HCT116 (cell line): ENCODE measurements at regions not wholly inside any gene's neighbourhood (a gene's known extent, or its start where the extent isn't known, plus 50 kb on each side); places are given as distances from the start of the nearest gene placed in this dataset.

Experiments
- ATAC-seq: fragments of 200-7000 bp; cut with Tn5 transposase; 2 replicates; pipeline ENCODE4 v1.9.1; 2020; ENCODE audit warnings: mild to moderate bottlenecking, moderate library complexity
- BruUV-seq: library from RNA; stranded (reverse); fragments of 400-500 nt; replicated peaks from 2 replicates; lab custom pipeline; 2021; lab: Mats Ljungman, UMichigan
- CTCF ChIA-PET: fragments of 300-600 bp; sonication (Branson Sonifier 250); formaldehyde crosslinking; loops from one replicate; lab custom pipeline; 2021; ENCODE audit warnings: antibody characterized with exemption; lab: Charles Lee
- POLR2A ChIA-PET: fragments of 300-600, 350-600 bp; sonication (Branson Sonifier 250); formaldehyde crosslinking; loops from one replicate; lab custom pipeline; 2021; ENCODE audit warnings: antibody characterized with exemption; lab: Charles Lee
- RAD21 ChIA-PET, 2 experiments: fragments of 300-600 bp; sonication (Branson Sonifier 250); formaldehyde crosslinking; loops; one replicate each; lab custom pipeline; 2023; ENCODE audit warnings: low total read pairs in 2 of 2; ENCODE audit not compliant: uncharacterized antibody in 2 of 2, unreplicated experiment in 2 of 2, low non-redundant PET in 1 of 2; lab: Charles Lee
- DNase-seq: peaks from one replicate; pipeline ENCODE4 v3.0.0-alpha.2; 2010; ENCODE audit warnings: low read depth, low spot score
- H2AFZ ChIP-seq: fragments of 200-600 bp; shearing (Covaris generic), sonication (generic); 2 replicates; pipeline ENCODE4 v1.6.1; 2017; ENCODE audit warnings: low read depth, mixed run types, mixed read lengths, antibody characterized with exemption, low read length; ENCODE audit not compliant: poor library complexity, severe bottlenecking
- H3K27ac ChIP-seq: 2 replicates; pipeline ENCODE4 v1.5.1; 2012; ENCODE audit warnings: low read depth, low read length
- H3K27me3 ChIP-seq: fragments of 200-600 bp; sonication (generic); 2 replicates; pipeline ENCODE4 v1.6.1; 2016; ENCODE audit warnings: mixed run types, low read length, mixed read lengths; ENCODE audit not compliant: insufficient read depth
- H3K36me3 ChIP-seq, 2 experiments: fragments of 200-500 bp in 1 of 2; fragments of 200-600 bp in 1 of 2; sonication (Bioruptor generic) in 1 of 2; sonication (generic) in 1 of 2; 2 replicates each; pipeline versions ENCODE4 v1.5.1 to v1.6.1; 2014 to 2016; ENCODE audit warnings: low read length in 2 of 2, inconsistent platforms in 1 of 2, mixed read lengths in 1 of 2, mixed run types in 1 of 2; ENCODE audit not compliant: insufficient read depth in 2 of 2, control insufficient read depth in 1 of 2
- H3K4me1 ChIP-seq, 2 experiments: fragments of 200-600 bp in 1 of 2; sonication (generic) in 1 of 2; 2 replicates each; pipeline versions ENCODE4 v1.5.1 to v1.6.1; 2012 to 2017; ENCODE audit warnings: low read length in 2 of 2, inconsistent platforms in 1 of 2, mild to moderate bottlenecking in 1 of 2, mixed read lengths in 1 of 2, mixed run types in 1 of 2, moderate library complexity in 1 of 2; ENCODE audit not compliant: insufficient read depth in 2 of 2, control insufficient read depth in 1 of 2
- H3K4me2 ChIP-seq: fragments of 200-600 bp; sonication (generic); 2 replicates; pipeline ENCODE4 v1.6.1; 2017; ENCODE audit warnings: mixed run types, low read length, mixed read lengths
- H3K4me3 ChIP-seq, 2 experiments: fragments of 200-600 bp in 1 of 2; sonication (generic) in 1 of 2; replicated peaks in 1 of 2; 2 replicates each; pipeline ENCODE4 v1.5.1; 2011 to 2016; ENCODE audit warnings: low read length in 2 of 2, control low read depth in 1 of 2, low read depth in 1 of 2, mild to moderate bottlenecking in 1 of 2, mixed read lengths in 1 of 2, mixed run types in 1 of 2
- H3K79me2 ChIP-seq: fragments of 200-600 bp; sonication (generic); 2 replicates; pipeline ENCODE4 v1.6.1; 2017; ENCODE audit warnings: mild to moderate bottlenecking, mixed run types, low read length, moderate library complexity, mixed read lengths; ENCODE audit not compliant: insufficient read depth
- H3K9ac ChIP-seq: fragments of 200-600 bp; sonication (generic); 2 replicates; pipeline ENCODE4 v1.6.1; 2016; ENCODE audit warnings: low read length, mixed read lengths
- H3K9me2 ChIP-seq: fragments of 200-600 bp; sonication (generic), shearing (Covaris generic); 2 replicates; pipeline ENCODE4 v1.6.1; 2017; ENCODE audit warnings: mixed run types, mild to moderate bottlenecking, moderate library complexity; ENCODE audit not compliant: insufficient read depth
- H3K9me3 ChIP-seq, 2 experiments: fragments of 200-500 bp in 1 of 2; fragments of 200-600 bp in 1 of 2; sonication (Bioruptor generic) in 1 of 2; sonication (generic) in 1 of 2; 2 replicates each; pipeline ENCODE4 v1.6.1; 2014 to 2017; ENCODE audit warnings: low read length in 2 of 2, mixed read lengths in 2 of 2, inconsistent platforms in 1 of 2, low read depth in 1 of 2, mild to moderate bottlenecking in 1 of 2, mixed run types in 1 of 2, moderate library complexity in 1 of 2; ENCODE audit not compliant: control insufficient read depth in 1 of 2, insufficient read depth in 1 of 2
- H4K20me1 ChIP-seq: fragments of 200-600 bp; sonication (generic), shearing (Covaris generic); 2 replicates; pipeline ENCODE4 v1.6.1; 2017; ENCODE audit warnings: mixed run types, mild to moderate bottlenecking, moderate library complexity; ENCODE audit not compliant: insufficient read depth
- CEBPB ChIP-seq: IDR thresholded peaks from 2 replicates; pipeline ENCODE4 v1.6.1; 2012; ENCODE audit warnings: low read depth
- EZH2phosphoT487 ChIP-seq: fragments of 200-600 bp; IDR thresholded peaks from 2 replicates; pipeline ENCODE4 v1.6.1; 2018; ENCODE audit warnings: antibody characterized with exemption, borderline replicate concordance
- RAD21 ChIP-seq: IDR thresholded peaks from 2 replicates; pipeline ENCODE4 v1.6.1; 2012; ENCODE audit warnings: low read depth, mild to moderate bottlenecking
- SIN3A ChIP-seq: IDR thresholded peaks from 2 replicates; pipeline ENCODE4 v1.6.1; 2012; ENCODE audit warnings: low read depth
- TCF7L2 ChIP-seq: IDR thresholded peaks from 2 replicates; pipeline ENCODE4 v1.7.0; 2011; ENCODE audit warnings: borderline replicate concordance, inconsistent platforms; ENCODE audit not compliant: insufficient read depth, insufficient read length; ENCODE audit errors: extremely low read depth
- YY1 ChIP-seq: IDR thresholded peaks from 2 replicates; pipeline ENCODE4 v1.6.1; 2011; ENCODE audit warnings: low read length, low read depth, moderate library complexity, mild to moderate bottlenecking; ENCODE audit not compliant: insufficient replicate concordance; ENCODE audit errors: extremely low read depth
- ZBTB33 ChIP-seq: IDR thresholded peaks from 2 replicates; pipeline ENCODE4 v1.6.1; 2011; ENCODE audit warnings: mild to moderate bottlenecking, low read length, moderate library complexity; ENCODE audit not compliant: insufficient replicate concordance; ENCODE audit errors: extremely low read depth
- ZFX ChIP-seq: fragments of 450-650 bp; IDR thresholded peaks from 2 replicates; pipeline ENCODE4 v1.6.1; 2017
- ZNF274 ChIP-seq: fragments of 200-500 bp; sonication (Bioruptor generic); IDR thresholded peaks from 2 replicates; pipeline ENCODE4 v1.6.1; 2014; ENCODE audit warnings: mild to moderate bottlenecking, low read depth, low read length, inconsistent platforms
- intact Hi-C: fragments of 100-400 bp; cut with micrococcal nuclease; formaldehyde crosslinking; loops from 2 replicates; pipeline ENCODE4 v1.10.0; 2022

GRCh38 chr3:1616744-1617143 lies 481.9 kb upstream of the CNTN4 start:
- no peak for ATAC-seq
- no peak overlapping the region for H3K27ac ChIP-seq
- H3K9me2 ChIP-seq = no peaks in the 10 kb centered on the region
- H2AFZ ChIP-seq = no peak overlapping the region
- no peak overlapping the region for H3K4me2 ChIP-seq
- intact Hi-C loops = no loop called here
- POLR2A ChIA-PET = no interaction called here
- no peaks in the 10 kb centered on the region for H3K79me2 ChIP-seq
- no peaks in the 10 kb centered on the region for H3K4me1 ChIP-seq
- no peak for DNase-seq
- CTCF ChIA-PET = no interaction called here
- H3K9ac ChIP-seq = no peak overlapping the region
- H3K36me3 ChIP-seq = no peaks in the 10 kb centered on the region
- BruUV-seq = no TSS peak
- TF ChIP-seq RAD21 (no peak), EZH2phosphoT487 (no peak), CEBPB (no peak), ZFX (no peak), TCF7L2 (no peak), ZNF274 (no peak), SIN3A (no peak)
- RAD21 ChIA-PET = no interaction called here
- peaks cover 17 to 24% of the 10 kb centered on the region in 2 experiments; a peak in 3 of 4 replicates for H3K9me3 ChIP-seq
- H3K27me3 ChIP-seq = no peaks in the 10 kb centered on the region
- no peak overlapping the region for H3K4me3 ChIP-seq
- no peaks in the 10 kb centered on the region for H4K20me1 ChIP-seq

- H3K9me3 ChIP-seq = peaks cover 4 to 16% of the 10 kb centered on the region in 2 experiments
- ATAC-seq (no peak), DNase-seq (no peak)
- no peak overlapping the region for H3K27ac ChIP-seq
- no TSS peak for BruUV-seq
- intact Hi-C loops = no loop called here
- no peaks in the 10 kb centered on the region for H3K27me3 ChIP-seq
- CTCF ChIA-PET = no interaction called here
- H2AFZ ChIP-seq = no peak overlapping the region
- TF ChIP-seq ZBTB33 = no peak
- no peak for TF ChIP-seq RAD21
- no peak for TF ChIP-seq YY1
- no peak overlapping the region for H3K4me2 ChIP-seq
- RAD21 ChIA-PET = no interaction called here
- no peaks in the 10 kb centered on the region for H3K4me1 ChIP-seq
- POLR2A ChIA-PET = no interaction called here
- H3K9me2 ChIP-seq = no peaks in the 10 kb centered on the region
- no peak overlapping the region for H3K4me3 ChIP-seq
- no peak overlapping the region for H3K9ac ChIP-seq
- H3K36me3 ChIP-seq = no peaks in the 10 kb centered on the region
- H3K79me2 ChIP-seq = no peaks in the 10 kb centered on the region
- H4K20me1 ChIP-seq = no peaks in the 10 kb centered on the region
Observed at GRCh38 chr3:1623896-1624295, 474.8 kb upstream of the CNTN4 start.
